ENCODE measurements at regions not wholly inside any gene's neighbourhood (a gene's known extent, or its start where the extent isn't known, plus 50 kb on each side); places are given as distances from the start of the nearest gene placed in this dataset.

DNA sequence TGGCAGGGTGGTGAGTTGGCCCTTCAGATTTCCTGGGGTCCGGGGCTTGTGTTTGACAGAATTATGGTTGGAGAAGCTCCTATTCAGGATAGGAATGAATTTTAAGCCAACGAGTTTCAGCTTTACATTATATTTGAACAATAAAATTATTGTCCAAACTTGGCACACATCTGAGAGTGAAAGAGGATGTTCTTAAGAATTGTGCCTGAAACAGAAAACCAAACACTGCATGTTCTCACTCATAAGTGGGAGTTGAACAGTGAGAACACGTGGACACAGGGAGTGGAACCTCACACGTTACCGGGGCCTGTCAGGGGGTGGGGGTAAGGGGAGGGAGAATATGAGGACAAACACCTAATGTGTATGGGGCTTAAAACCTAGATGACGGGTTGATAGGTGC lies 111.8 kb upstream of the ACTBL2 start:
- H3K4me1 ChIP-seq (ENCODE audit: low read length), result peaks cover 20% of the 10 kb centered on the region
- no peaks in the 10 kb centered on the region for H3K9me2 ChIP-seq (replicated peaks; ENCODE audit: insufficient read depth, low read length)
- H3K27ac ChIP-seq (ENCODE audit: low read length), result peak overlapping the region; percentile 14; the same call in 1 of the 2 replicates
- TF ChIP-seq EZH2phosphoT487 (IDR thresholded peaks at IDR 0.05; ENCODE audit: low read length), result no peak
- no peak for TF ChIP-seq EZH2 (optimal IDR thresholded peaks at IDR 0.05; ENCODE audit: low read depth, low read length)
- TF ChIP-seq, protein P1, sequence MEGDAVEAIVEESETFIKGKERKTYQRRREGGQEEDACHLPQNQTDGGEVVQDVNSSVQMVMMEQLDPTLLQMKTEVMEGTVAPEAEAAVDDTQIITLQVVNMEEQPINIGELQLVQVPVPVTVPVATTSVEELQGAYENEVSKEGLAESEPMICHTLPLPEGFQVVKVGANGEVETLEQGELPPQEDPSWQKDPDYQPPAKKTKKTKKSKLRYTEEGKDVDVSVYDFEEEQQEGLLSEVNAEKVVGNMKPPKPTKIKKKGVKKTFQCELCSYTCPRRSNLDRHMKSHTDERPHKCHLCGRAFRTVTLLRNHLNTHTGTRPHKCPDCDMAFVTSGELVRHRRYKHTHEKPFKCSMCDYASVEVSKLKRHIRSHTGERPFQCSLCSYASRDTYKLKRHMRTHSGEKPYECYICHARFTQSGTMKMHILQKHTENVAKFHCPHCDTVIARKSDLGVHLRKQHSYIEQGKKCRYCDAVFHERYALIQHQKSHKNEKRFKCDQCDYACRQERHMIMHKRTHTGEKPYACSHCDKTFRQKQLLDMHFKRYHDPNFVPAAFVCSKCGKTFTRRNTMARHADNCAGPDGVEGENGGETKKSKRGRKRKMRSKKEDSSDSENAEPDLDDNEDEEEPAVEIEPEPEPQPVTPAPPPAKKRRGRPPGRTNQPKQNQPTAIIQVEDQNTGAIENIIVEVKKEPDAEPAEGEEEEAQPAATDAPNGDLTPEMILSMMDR (IDR thresholded peaks at IDR 0.05; ENCODE audit: low read length), result no peak
- no peaks in the 10 kb centered on the region for H4K20me1 ChIP-seq (ENCODE audit: insufficient read depth, low read length)
- H3F3A ChIP-seq (ENCODE audit: insufficient read depth, low read length), result no peaks in the 10 kb centered on the region
- peak overlapping the region; percentile 4; the same call in 1 of the 2 replicates for H3K4me2 ChIP-seq (ENCODE audit: low read depth, low read length)
- H3K36me3 ChIP-seq (replicated peaks; ENCODE audit: insufficient read depth, low read length), result no peaks in the 10 kb centered on the region
- no peak overlapping the region for H2AFZ ChIP-seq (ENCODE audit: low read length)
- H3K9ac ChIP-seq (ENCODE audit: low read length), result no peak overlapping the region
- DNase-seq, result peak; percentile 57
- H3K4me3 ChIP-seq (ENCODE audit: low read length), result no peak overlapping the region
- no peaks in the 10 kb centered on the region for H3K27me3 ChIP-seq (replicated peaks; ENCODE audit: insufficient read depth, low read length)
- no peaks in the 10 kb centered on the region for H3K79me2 ChIP-seq (ENCODE audit: low read length)
- no peaks in the 10 kb centered on the region for H3K9me3 ChIP-seq (replicated peaks; ENCODE audit: insufficient read depth, low read length)

DNA sequence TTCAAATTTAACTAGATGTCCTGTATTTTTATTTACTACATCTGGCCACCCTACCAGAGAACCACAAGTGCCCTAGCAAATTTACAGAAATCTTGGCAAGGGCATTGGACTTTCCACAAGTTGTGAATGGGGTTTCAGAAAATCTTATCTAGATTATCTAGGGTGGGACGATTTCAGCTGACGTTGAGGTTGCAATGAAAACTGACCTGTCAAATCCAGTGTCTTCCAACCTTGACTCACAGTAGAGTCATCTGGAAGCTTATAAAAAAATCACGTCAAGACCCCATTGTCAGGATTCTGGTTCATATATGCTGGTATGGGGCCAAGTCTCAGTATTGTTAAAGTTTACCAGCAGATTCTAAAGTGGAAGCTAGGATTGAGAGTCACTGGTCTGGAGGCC lies 109.6 kb upstream of the ACTBL2 start:
- no peaks in the 10 kb centered on the region for H3F3A ChIP-seq (ENCODE audit: insufficient read depth, low read length)
- H3K9ac ChIP-seq (ENCODE audit: low read length), result no peak overlapping the region
- no peaks in the 10 kb centered on the region for H3K9me2 ChIP-seq (replicated peaks; ENCODE audit: insufficient read depth, low read length)
- H3K4me3 ChIP-seq (ENCODE audit: low read length), result no peak overlapping the region
- H2AFZ ChIP-seq (ENCODE audit: low read length), result no peak overlapping the region
- no peaks in the 10 kb centered on the region for H4K20me1 ChIP-seq (ENCODE audit: insufficient read depth, low read length)
- no peak for DNase-seq
- no peaks in the 10 kb centered on the region for H3K9me3 ChIP-seq (replicated peaks; ENCODE audit: insufficient read depth, low read length)
- peaks cover 20% of the 10 kb centered on the region for H3K4me1 ChIP-seq (ENCODE audit: low read length)
- TF ChIP-seq, protein P1 (IDR thresholded peaks at IDR 0.05; ENCODE audit: low read length), result no peak
- no peak for TF ChIP-seq EZH2 (optimal IDR thresholded peaks at IDR 0.05; ENCODE audit: low read depth, low read length)
- no peak for TF ChIP-seq EZH2phosphoT487 (IDR thresholded peaks at IDR 0.05; ENCODE audit: low read length)
- no peak overlapping the region for H3K27ac ChIP-seq (ENCODE audit: low read length)
- no peak overlapping the region for H3K4me2 ChIP-seq (ENCODE audit: low read depth, low read length)
- no peaks in the 10 kb centered on the region for H3K36me3 ChIP-seq (replicated peaks; ENCODE audit: insufficient read depth, low read length)
- no peaks in the 10 kb centered on the region for H3K27me3 ChIP-seq (replicated peaks; ENCODE audit: insufficient read depth, low read length)
- no peaks in the 10 kb centered on the region for H3K79me2 ChIP-seq (ENCODE audit: low read length)

DNA sequence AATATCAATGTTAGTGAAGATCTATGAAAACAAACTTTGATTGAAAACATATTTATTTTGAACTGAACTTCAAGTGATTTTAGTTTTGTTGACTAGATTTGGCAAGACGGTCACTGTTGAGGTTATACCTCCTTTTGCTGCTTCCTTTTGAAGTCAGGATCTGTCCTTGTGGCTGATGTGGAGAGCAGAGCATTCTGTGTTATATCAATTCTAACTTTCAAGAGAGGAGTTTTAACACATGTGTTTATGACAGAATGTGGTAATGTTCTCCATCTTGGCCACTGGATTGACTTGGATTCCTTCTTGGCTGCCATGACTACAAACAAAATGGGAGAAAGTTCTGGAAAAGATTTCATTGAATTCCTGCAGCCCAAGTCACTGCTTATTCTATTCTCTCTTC lies 104.0 kb upstream of the ACTBL2 start:
- DNase-seq, result no peak
- H3K9ac ChIP-seq (ENCODE audit: low read length), result no peak overlapping the region
- H3K27me3 ChIP-seq (replicated peaks; ENCODE audit: insufficient read depth, low read length), result no peaks in the 10 kb centered on the region
- H3K9me2 ChIP-seq (replicated peaks; ENCODE audit: insufficient read depth, low read length), result no peaks in the 10 kb centered on the region
- TF ChIP-seq EZH2 (optimal IDR thresholded peaks at IDR 0.05; ENCODE audit: low read depth, low read length) (no peak), EZH2phosphoT487 (IDR thresholded peaks at IDR 0.05; ENCODE audit: low read length) (no peak)
- TF ChIP-seq, protein P1 (IDR thresholded peaks at IDR 0.05; ENCODE audit: low read length), result no peak
- H3K4me3 ChIP-seq (ENCODE audit: low read length), result no peak overlapping the region
- no peaks in the 10 kb centered on the region for H3K79me2 ChIP-seq (ENCODE audit: low read length)
- no peaks in the 10 kb centered on the region for H4K20me1 ChIP-seq (ENCODE audit: insufficient read depth, low read length)
- H3K4me1 ChIP-seq (ENCODE audit: low read length), result no peaks in the 10 kb centered on the region
- H3K4me2 ChIP-seq (ENCODE audit: low read depth, low read length), result no peak overlapping the region
- no peak overlapping the region for H3K27ac ChIP-seq (ENCODE audit: low read length)
- no peak overlapping the region for H2AFZ ChIP-seq (ENCODE audit: low read length)
- H3K36me3 ChIP-seq (replicated peaks; ENCODE audit: insufficient read depth, low read length), result no peaks in the 10 kb centered on the region
- H3K9me3 ChIP-seq (replicated peaks; ENCODE audit: insufficient read depth, low read length), result no peaks in the 10 kb centered on the region
- H3F3A ChIP-seq (ENCODE audit: insufficient read depth, low read length), result no peaks in the 10 kb centered on the region

Measured in MM.1S (cell line).